ENCODE measurements at regions not wholly inside any gene's neighbourhood (a gene's known extent, or its start where the extent isn't known, plus 50 kb on each side); places are given as distances from the start of the nearest gene placed in this dataset.

- Histone ChIP-seq H3K4me3 (no peak overlapping the region), H3K27ac (no peak overlapping the region), H3K27me3 (peaks cover 0 to 18% (median 7%) of the 10 kb centered on the region in 3 donors), H3K4me1 (no peaks in the 10 kb centered on the region), H3K36me3 (no peaks in the 10 kb centered on the region), H3K9me3 (no peaks in the 10 kb centered on the region)
- DNase-seq, result no peak
- 86 to 89% methylated on average over 10 of the region's 10 CpGs for WGBS, 2 donors
- intact Hi-C loops (cut with DNase I), result no loop called here
- TF ChIP-seq POLR2A (IDR thresholded peaks at IDR 0.05) (no peak), POLR2AphosphoS5 (IDR thresholded peaks at IDR 0.05) (no peak), EP300 (IDR thresholded peaks at IDR 0.05) (no peak)
- TF ChIP-seq, protein P1, sequence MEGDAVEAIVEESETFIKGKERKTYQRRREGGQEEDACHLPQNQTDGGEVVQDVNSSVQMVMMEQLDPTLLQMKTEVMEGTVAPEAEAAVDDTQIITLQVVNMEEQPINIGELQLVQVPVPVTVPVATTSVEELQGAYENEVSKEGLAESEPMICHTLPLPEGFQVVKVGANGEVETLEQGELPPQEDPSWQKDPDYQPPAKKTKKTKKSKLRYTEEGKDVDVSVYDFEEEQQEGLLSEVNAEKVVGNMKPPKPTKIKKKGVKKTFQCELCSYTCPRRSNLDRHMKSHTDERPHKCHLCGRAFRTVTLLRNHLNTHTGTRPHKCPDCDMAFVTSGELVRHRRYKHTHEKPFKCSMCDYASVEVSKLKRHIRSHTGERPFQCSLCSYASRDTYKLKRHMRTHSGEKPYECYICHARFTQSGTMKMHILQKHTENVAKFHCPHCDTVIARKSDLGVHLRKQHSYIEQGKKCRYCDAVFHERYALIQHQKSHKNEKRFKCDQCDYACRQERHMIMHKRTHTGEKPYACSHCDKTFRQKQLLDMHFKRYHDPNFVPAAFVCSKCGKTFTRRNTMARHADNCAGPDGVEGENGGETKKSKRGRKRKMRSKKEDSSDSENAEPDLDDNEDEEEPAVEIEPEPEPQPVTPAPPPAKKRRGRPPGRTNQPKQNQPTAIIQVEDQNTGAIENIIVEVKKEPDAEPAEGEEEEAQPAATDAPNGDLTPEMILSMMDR (IDR thresholded peaks at IDR 0.05), result no peak
Observed at GRCh38 chr22:47808886-47809620, 1046.6 kb downstream of the TBC1D22A start.

DNA sequence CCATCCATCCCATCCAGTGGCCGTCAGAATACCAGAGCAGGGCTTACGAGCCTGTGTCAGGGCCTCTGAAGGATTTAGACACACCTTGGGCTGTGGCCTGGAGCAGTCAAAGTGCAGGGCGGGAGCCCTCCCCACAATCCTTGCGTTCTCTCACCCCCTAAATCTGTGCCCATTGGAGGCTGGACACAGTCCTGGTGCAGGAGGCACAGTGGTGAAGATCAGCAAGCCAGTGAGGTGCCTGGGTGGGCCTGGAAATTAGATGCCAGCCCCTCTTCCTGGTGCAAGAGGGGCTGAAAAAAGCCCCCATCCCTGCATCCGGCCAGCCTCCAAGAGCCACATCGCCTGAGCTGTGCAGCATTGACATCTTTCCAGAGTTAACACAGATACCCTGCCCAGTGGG is 1045.8 kb downstream of the TBC1D22A start:
- 57 to 69% methylated on average over 6 of the region's 6 CpGs for WGBS, 2 donors
- no peaks in the 10 kb centered on the region for H3K36me3 ChIP-seq
- H3K4me1 ChIP-seq, result no peaks in the 10 kb centered on the region
- peaks cover 0 to 22% (median 7%) of the 10 kb centered on the region in 3 donors for H3K27me3 ChIP-seq
- intact Hi-C loops (cut with DNase I), result no loop called here
- no peak for DNase-seq
- H3K4me3 ChIP-seq, result no peak overlapping the region
- H3K9me3 ChIP-seq, result no peaks in the 10 kb centered on the region
- TF ChIP-seq EP300 (IDR thresholded peaks at IDR 0.05) (no peak), POLR2A (IDR thresholded peaks at IDR 0.05) (no peak), POLR2AphosphoS5 (IDR thresholded peaks at IDR 0.05) (no peak)
- TF ChIP-seq, protein P1 (IDR thresholded peaks at IDR 0.05), result no peak
- H3K27ac ChIP-seq, result no peak overlapping the region

DNA sequence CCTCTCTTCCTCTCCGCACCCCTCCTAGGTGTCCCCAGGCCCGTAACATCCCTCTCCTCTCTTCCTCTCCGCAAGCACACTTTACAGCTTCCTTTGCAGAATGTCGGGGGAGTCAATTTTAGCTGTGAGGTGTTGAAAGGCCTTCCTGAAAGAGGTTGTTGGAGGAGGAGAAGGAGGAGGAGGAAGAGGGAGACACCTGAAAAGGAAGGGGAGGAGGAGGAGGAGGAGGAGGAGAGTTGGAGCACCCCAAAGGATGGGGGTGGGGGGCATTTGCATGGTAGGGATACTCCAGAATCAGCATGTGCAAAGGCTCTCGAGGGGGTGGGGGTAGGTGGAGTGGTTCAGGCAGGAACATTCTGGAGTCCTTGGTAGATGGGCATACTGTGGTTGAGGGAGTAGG is 1045.1 kb downstream of the TBC1D22A start:
- Histone ChIP-seq H3K27ac (no peak overlapping the region), H3K4me3 (no peak overlapping the region), H3K4me1 (no peaks in the 10 kb centered on the region), H3K36me3 (no peaks in the 10 kb centered on the region), H3K27me3 (peaks cover 0 to 24% (median 7%) of the 10 kb centered on the region in 3 donors), H3K9me3 (no peaks in the 10 kb centered on the region)
- intact Hi-C loops (cut with DNase I), result no loop called here
- DNase-seq, result no peak
- 71 to 80% methylated on average over 5 of the region's 5 CpGs for WGBS, 2 donors
- TF ChIP-seq, protein P1 (IDR thresholded peaks at IDR 0.05), result no peak
- no peak for TF ChIP-seq POLR2A (IDR thresholded peaks at IDR 0.05)
- no peak for TF ChIP-seq EP300 (IDR thresholded peaks at IDR 0.05)
- TF ChIP-seq POLR2AphosphoS5 (IDR thresholded peaks at IDR 0.05), result no peak

DNA sequence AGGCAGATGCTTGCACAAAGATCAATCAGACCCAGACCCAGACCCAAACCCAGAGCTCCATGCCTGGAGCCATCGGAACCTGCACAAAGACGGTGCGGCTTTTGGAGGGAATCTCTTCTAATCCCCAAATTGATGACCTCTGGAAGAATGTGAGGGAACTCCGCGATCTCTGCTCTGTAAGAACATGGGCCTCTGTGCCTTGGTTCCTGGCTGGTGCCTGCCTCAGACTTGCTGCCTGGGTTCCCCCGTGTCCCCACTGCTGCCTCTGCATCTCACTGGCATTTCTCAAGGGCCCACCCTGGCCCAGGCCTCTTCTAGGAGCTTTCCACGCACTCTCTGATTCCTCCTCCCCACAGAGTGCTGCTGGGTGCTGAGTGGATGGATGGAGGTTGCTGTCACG is 1044.4 kb downstream of the TBC1D22A start:
- peaks cover 0 to 24% (median 7%) of the 10 kb centered on the region in 3 donors for H3K27me3 ChIP-seq
- H3K4me3 ChIP-seq, result no peak overlapping the region
- TF ChIP-seq POLR2AphosphoS5 (IDR thresholded peaks at IDR 0.05), result no peak
- WGBS, 2 donors, result 77 to 86% methylated on average over 8 of the region's 8 CpGs
- intact Hi-C loops (cut with DNase I), result no loop called here
- no peaks in the 10 kb centered on the region for H3K4me1 ChIP-seq
- no peaks in the 10 kb centered on the region for H3K9me3 ChIP-seq
- DNase-seq, result no peak
- no peaks in the 10 kb centered on the region for H3K36me3 ChIP-seq
- H3K27ac ChIP-seq, result no peak overlapping the region

DNA sequence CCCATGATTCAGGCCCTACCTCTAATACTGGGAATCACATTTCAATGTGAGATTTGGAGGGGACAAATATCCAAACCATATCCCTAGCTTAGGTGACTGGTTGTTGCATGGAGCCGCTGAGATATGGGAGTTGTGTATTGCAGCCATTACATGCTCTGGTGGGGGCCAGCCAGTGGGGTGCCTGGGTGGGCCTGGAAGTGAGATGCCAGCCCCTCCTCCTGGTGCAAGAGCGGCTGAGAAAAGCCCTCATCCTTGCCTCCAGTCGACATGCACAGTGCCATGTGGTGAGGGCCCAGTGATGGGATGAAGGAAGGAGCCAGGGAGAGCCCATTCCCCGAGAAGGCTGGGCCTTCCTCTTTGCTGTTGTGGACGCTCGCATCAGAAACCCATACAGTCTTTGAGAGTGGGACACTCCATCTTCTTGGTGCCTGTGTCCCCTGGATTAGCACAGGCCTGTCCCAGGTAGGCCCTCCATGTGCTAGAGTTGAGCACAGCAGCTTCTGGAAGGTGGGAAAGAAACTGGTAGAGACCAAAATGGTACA is 1043.0 kb downstream of the TBC1D22A start:
- WGBS, 2 donors, result 87 to 89% methylated on average over 6 of the region's 6 CpGs
- H3K36me3 ChIP-seq, result no peaks in the 10 kb centered on the region
- intact Hi-C loops (cut with DNase I), result no loop called here
- TF ChIP-seq POLR2AphosphoS5 (IDR thresholded peaks at IDR 0.05) (no peak), POLR2A (IDR thresholded peaks at IDR 0.05) (no peak), EP300 (IDR thresholded peaks at IDR 0.05) (no peak)
- TF ChIP-seq, protein P1 (IDR thresholded peaks at IDR 0.05), result no peak
- no peak overlapping the region for H3K27ac ChIP-seq
- no peaks in the 10 kb centered on the region for H3K4me1 ChIP-seq
- H3K4me3 ChIP-seq, result no peak overlapping the region
- no peaks in the 10 kb centered on the region for H3K9me3 ChIP-seq
- no peak for DNase-seq
- H3K27me3 ChIP-seq, result peaks cover 0 to 13% (median 0%) of the 10 kb centered on the region in 3 donors
